ENCODE measurements at regions not wholly inside any gene's neighbourhood (a gene's known extent, or its start where the extent isn't known, plus 50 kb on each side); places are given as distances from the start of the nearest gene placed in this dataset.

- Histone ChIP-seq H4K91ac (ENCODE audit: insufficient read length, low read depth, low read length) (no peak overlapping the region), H2AK5ac (ENCODE audit: insufficient read length, low read length) (no peak overlapping the region), H3K79me2 (ENCODE audit: insufficient read depth, low read length) (no peaks in the 10 kb centered on the region), H3K4me2 (ENCODE audit: insufficient read depth, insufficient read length, low read length) (no peak overlapping the region), H4K8ac (replicated peaks; ENCODE audit: insufficient read length, low read depth, low read length) (no peak overlapping the region), H3K23me2 (ENCODE audit: insufficient read length, low read depth, low read length, poor library complexity, severe bottlenecking) (no peaks in the 10 kb centered on the region), H2AFZ (ENCODE audit: low read length) (no peak overlapping the region), H4K5ac (ENCODE audit: insufficient read length, low read depth, low read length) (no peak overlapping the region), H2BK15ac (ENCODE audit: low read depth, low read length) (no peak overlapping the region), H3K9me3 (ENCODE audit: control insufficient read depth, low read depth, low read length) (no peaks in the 10 kb centered on the region), H3K4ac (ENCODE audit: low read depth, low read length) (no peak overlapping the region), H3K9ac (ENCODE audit: extremely low read depth, insufficient read length, low read length) (no peak overlapping the region), H3K4me1 (ENCODE audit: insufficient read depth, low read length) (no peaks in the 10 kb centered on the region), H3K27me3 (ENCODE audit: insufficient read depth, low read length) (no peaks in the 10 kb centered on the region), H3K18ac (ENCODE audit: insufficient read length, low read depth, low read length) (no peak overlapping the region), H3K14ac (ENCODE audit: insufficient read depth, low read length) (no peak overlapping the region), H3T11ph (ENCODE audit: low read length) (no peak overlapping the region), H3K23ac (ENCODE audit: insufficient read length, low read depth, low read length) (no peak overlapping the region), H3K56ac (ENCODE audit: insufficient read length, low read depth, low read length) (no peak overlapping the region), H2BK12ac (ENCODE audit: insufficient read length, low read depth, low read length) (no peak overlapping the region), H3K79me1 (ENCODE audit: insufficient read depth, low read depth, low read length, poor library complexity, severe bottlenecking) (no peaks in the 10 kb centered on the region), H4K20me1 (ENCODE audit: control insufficient read depth, insufficient read depth, insufficient read length) (no peaks in the 10 kb centered on the region), H2BK20ac (ENCODE audit: low read depth, low read length, poor library complexity, severe bottlenecking) (no peak overlapping the region), H2BK5ac (ENCODE audit: insufficient read length, low read length) (no peak overlapping the region), H2BK120ac (ENCODE audit: low read depth, low read length, poor library complexity, severe bottlenecking) (no peak overlapping the region), H3K27ac (ENCODE audit: insufficient read length, low read depth, low read length) (no peak overlapping the region)
- Mint-ChIP-seq H3K27ac (no peak overlapping the region), H3K4me3 (no peak overlapping the region), H3K9me3 (no peaks in the 10 kb centered on the region), H3K27me3 (ENCODE audit: low read depth) (no peaks in the 10 kb centered on the region; the same call in 1 of the 2 replicates), H3K4me1 (no peaks in the 10 kb centered on the region), H3K36me3 (ENCODE audit: insufficient read depth in 1 of 3, low read depth in 3 of 3) (no peaks in the 10 kb centered on the region)
- no peak for DNase-seq
- WGBS (ENCODE audit: extremely low coverage, insufficient read length, low lambda C conversion rate), result no CpG with 5 or more reads among the region's 6 CpGs
- no peak for TF ChIP-seq CTCF (conservative IDR thresholded peaks at IDR 0.05)
Measured at GRCh38 chr6:91691449-91691848, 1104.6 kb upstream of the MAP3K7 start.

All from H9 (cell line).